Umbilical cord (tissue), 1 donor: ENCODE measurements at regions not wholly inside any gene's neighbourhood (a gene's known extent, or its start where the extent isn't known, plus 50 kb on each side); places are given as distances from the start of the nearest gene placed in this dataset.
A peak's percentile ranks its signal among the peaks of the same experiment; 100 is the strongest.

Source experiments
- DNase-seq: peaks from one replicate; pipeline ENCODE4 v3.0.0-alpha.2; 2015; ENCODE audit warnings: low spot score

- peak; percentile 79 for DNase-seq
Measured at GRCh38 chr12:100675432-100675831, 101.9 kb downstream of the GAS2L3 start.

- no peak for DNase-seq
Measured at GRCh38 chr12:100681074-100681473, 107.6 kb downstream of the GAS2L3 start.

GRCh38 chr12:100682178-100682577, 108.7 kb downstream of the GAS2L3 start:
- DNase-seq: no peak

GRCh38 chr12:100687686-100688085, 106.9 kb upstream of the ANO4 start:
- DNase-seq: no peak

- DNase-seq: no peak
Measured at GRCh38 chr12:100688451-100688864, 106.1 kb upstream of the ANO4 start.

GRCh38 chr12:100692502-100692901, 102.1 kb upstream of the ANO4 start:
- DNase-seq: no peak

- no peak for DNase-seq
Measured at GRCh38 chr12:100698518-100698917, 96.1 kb upstream of the ANO4 start.

GRCh38 chr12:100699209-100699608, 95.4 kb upstream of the ANO4 start:
- DNase-seq: peak; percentile 13

GRCh38 chr12:100703337-100703736, 91.2 kb upstream of the ANO4 start:
- no peak for DNase-seq

- DNase-seq: no peak
Measured at GRCh38 chr12:100703868-100704267, 90.7 kb upstream of the ANO4 start.

GRCh38 chr12:100706033-100706432, 88.5 kb upstream of the ANO4 start:
- DNase-seq: no peak

GRCh38 chr12:100708591-100708990, 86.0 kb upstream of the ANO4 start:
- DNase-seq: no peak

GRCh38 chr12:100715976-100716944, 78.3 kb upstream of the ANO4 start:
- DNase-seq: no peak

GRCh38 chr12:100716945-100717732, 77.4 kb upstream of the ANO4 start:
- peak; percentile 28 for DNase-seq

GRCh38 chr12:100717733-100718067, 76.9 kb upstream of the ANO4 start:
- DNase-seq: peak; percentile 14

- peak; percentile 59 for DNase-seq
Measured at GRCh38 chr12:100718187-100718586, 76.4 kb upstream of the ANO4 start.

- DNase-seq: no peak
Measured at GRCh38 chr12:100720016-100720654, 74.4 kb upstream of the ANO4 start.

- no peak for DNase-seq
Measured at GRCh38 chr12:100721169-100721568, 73.4 kb upstream of the ANO4 start.

- no peak for DNase-seq
Measured at GRCh38 chr12:100724071-100724470, 70.5 kb upstream of the ANO4 start.

GRCh38 chr12:100733817-100734593, 60.6 kb upstream of the ANO4 start:
- DNase-seq: peak; percentile 35

GRCh38 chr12:100737168-100737567, 57.4 kb upstream of the ANO4 start:
- no peak for DNase-seq
